ENCODE measurements at regions not wholly inside any gene's neighbourhood (a gene's known extent, or its start where the extent isn't known, plus 50 kb on each side); places are given as distances from the start of the nearest gene placed in this dataset.
"Not testable (repeated sequence)": the region's sequence is repeated elsewhere in the genome, so short reads cannot be mapped to it uniquely, and the experiment has no call there.

DNA sequence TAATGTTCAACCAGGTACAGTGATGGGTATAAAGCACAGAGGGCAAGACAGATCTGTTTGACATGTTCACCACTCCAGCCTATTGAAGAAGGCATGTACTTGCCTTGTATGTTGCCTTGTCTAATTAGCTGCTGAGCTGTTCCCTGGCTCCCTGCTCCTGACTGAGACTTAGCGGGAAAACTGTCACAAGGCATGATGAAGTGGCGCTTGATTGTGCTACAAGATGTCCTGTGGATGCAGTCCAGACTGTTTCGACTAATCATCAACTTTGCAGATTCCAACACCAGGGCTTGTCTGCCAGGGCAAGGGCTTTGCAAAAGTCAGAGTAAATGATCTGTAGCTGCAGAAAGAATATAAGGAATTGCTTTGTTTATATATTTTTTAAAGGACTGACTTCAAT, 136.2 kb upstream of the NRBF2 start:
- no peak for DNase-seq

DNA sequence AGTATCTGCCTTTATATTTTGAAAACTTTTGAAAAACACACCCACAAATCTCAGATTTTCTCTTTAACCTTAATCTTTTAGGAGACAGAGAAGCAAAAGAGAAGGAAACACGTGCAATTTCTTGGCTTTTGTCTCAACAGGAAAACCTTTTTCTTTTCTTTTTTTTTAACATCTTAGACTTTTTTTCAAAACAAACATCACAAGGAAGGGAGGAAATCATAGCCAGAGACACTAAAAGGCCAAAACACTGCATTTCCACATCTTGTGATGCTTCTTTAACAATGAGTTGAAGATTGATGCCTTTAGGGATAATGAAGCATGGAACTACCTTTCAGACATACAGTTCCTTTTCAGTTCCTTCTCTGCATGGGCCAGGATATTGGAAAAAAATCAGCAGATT, 136.6 kb upstream of the NRBF2 start:
- DNase-seq = no peak

DNA sequence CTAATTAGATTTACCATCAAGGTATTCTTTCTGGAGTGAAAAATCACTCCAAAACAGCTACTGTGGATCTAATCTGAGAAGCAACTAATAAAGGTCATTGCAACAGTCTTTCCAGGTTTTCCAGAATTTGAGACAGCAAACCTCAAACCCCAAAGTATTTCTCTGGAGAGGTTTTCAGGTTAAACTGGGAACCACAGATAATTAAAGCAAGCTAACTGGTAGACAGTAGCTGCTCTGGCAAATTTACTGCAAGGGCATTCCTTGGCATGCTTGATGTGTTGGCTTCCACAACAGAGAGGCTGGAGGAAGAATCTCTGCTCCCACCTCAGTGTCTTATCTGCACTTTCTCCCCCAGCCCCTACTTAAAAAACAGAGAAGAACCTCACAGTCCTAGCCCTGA, 140.0 kb upstream of the NRBF2 start:
- DNase-seq = no peak

DNA sequence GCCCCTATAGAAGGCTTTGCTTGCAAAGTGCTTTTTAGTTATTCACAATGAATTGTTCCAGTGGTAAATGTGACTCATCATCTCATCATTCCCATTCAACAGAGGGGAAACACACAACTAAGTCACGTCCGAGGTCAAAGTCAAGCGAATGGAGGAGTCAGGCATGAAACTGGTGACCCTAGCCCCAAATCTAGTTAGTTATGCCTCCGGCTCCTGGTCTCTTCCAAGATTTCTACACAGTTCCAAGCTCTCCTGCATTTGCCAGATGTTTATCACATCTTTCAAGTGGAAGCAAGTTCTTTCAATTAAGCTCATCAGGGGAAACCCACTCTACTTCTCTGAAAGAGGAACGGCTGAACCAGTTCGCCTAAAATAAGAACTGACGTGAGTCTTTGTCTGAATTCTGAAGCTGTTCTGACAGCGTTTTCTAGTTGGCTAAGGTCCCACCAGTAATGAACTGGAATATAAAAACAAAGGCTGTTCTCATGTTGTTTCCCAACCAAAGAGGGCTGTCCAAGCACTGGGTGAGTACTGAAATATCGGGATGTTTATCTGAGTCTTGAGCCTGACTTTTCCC, 140.9 kb upstream of the NRBF2 start:
- peak; percentile 32 for DNase-seq

DNA sequence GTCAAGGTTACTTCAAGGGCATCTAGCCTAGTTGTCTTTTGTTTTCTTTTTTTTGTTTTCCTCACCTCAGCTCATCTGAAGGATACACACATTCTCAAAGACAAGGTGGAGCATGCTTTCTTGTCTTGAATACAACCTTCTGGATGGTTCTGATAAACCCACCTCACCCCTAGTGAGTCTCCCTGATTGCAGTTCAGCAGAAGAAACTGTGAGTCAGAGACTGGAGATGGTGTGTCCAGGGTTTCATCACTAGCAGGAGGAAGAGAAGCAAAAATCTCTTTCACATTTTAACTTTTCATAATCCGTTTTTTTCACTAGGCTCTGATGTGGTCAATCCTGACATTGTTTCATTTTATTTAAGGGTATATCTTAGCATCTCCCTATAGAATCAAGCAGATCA, 143.0 kb upstream of the NRBF2 start:
- no peak for DNase-seq

DNA sequence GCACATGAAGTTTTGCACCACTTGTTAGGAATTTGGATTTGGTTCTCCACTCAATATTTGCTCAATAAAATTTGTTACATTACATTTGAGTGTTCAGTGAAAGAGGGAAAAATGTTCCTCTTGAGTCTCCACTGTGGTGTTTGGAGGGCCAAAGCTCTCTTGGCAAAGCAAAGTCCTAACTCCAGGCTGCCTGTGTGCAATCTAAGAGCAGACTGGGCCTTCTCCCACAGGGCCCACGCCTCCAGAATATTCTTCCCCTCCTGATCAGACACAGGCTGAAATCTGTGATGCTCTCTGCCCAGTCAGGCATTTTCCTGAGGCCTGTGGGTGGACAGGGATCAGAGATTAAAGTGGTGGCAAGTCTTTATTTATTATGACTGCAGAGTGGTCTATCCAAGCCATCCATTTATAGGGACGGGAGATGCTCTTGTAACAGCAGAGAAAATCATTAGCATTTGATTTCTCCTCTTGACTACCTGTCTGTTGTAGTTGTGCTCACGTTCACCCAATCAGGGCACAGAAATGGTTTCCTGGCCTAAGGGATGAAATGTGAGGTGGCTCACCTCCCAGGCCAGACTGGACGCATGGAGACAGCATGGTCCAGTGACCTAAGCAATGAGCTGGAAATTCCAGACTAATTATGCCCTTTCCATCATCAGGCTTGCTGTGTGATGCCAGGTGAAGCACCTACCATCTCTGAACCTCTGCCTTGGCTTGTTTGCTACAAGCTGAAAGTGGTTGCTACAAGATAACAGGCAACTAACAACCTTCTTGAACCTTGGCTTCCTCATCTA, 147.1 kb upstream of the NRBF2 start:
- DNase-seq = no peak

DNA sequence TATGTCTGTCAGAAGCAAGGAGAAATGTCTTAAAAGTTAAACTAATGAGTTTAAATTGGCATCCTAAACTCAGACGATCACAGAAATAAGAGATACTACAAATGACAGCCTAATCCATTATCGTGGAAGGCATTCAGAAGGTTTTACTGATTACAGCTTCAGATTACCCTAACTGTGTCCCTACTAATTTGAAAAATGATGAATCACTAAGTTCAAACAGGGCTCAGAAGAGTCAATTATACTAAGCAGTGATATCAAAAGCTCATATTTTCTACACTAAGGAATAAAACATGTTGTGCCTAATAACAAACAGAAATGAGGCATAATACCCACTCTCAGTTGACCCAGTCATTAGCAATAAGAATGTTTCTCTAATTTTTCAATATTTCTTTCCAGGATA, 152.0 kb upstream of the NRBF2 start:
- DNase-seq = no peak

DNA sequence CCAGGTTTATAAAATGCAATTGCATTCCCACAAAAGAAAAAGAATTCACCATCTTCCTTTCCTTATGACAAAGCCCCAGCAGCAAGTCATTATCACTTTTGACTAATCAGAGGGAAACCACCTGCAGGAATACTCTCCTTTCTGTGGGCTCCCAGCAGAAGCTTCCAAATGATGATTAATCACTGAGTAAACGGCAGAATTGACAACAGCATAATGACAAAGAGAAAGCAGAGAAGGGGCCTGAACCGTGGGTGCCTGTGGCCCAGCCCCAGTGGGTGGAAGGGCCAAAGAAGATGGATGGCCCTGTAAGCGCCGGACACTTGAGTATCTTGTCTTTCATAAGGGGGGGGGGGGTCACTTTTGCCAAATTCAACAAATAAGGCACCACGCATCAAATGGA, 152.4 kb upstream of the NRBF2 start:
- DNase-seq = peak; percentile 52

DNA sequence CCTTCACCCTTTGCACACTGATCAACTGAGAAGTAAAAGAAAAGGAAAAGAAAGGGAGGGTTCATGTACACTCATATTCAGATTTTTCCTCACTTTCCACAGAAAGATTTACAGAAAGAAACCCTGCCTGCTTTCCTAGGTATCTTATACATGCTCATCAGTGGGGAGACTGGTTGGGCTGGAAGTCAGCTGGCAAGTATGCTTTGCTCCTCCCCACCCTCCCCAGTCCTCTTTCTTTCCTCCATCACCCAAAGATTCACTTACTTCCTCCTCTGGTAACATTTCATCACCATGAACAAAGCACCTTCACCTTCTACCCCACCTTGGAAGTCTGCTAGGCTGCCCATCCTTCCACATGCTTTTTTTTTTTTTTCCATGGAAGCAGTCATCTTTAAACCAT, 153.2 kb upstream of the NRBF2 start:
- no peak for DNase-seq

DNA sequence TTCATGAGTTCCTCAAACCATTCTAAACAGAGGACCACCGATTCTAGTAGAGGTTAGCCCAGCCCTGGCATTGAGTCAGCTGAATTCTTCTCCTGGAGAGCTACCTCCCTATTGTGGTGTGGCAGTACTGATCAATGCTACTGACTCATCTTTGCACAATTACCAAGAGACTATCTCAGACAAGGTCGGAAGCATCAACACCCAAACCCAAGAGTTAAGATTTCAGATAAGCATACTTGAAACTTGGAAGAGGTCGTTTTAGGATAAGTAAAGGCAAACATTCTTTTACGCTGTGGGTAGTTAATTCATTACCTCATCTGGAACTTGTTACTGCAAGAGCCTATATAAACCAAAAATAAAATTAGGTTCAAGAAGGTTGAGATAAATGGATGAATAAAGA, 154.6 kb upstream of the NRBF2 start:
- DNase-seq = peak; percentile 15

DNA sequence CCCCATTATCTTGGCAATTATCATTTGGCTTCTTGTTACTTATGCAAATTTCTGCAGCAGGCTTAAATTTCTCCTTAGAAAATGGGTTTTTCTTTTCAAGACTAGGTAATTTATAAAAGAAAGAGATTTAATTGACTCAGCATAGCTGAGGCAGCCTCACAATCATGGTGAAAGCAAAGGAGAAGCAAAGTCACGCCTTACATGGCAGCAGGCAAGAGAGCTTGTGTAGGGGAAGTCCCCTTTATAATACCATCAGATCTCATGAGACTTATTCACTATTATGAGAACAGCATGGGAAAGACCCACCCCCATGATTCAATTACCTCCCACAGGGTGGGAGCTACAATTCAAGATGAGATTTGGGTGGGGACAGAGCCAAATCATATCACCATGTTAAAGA, 158.3 kb upstream of the NRBF2 start:
- DNase-seq = not testable (repeated sequence)

DNA sequence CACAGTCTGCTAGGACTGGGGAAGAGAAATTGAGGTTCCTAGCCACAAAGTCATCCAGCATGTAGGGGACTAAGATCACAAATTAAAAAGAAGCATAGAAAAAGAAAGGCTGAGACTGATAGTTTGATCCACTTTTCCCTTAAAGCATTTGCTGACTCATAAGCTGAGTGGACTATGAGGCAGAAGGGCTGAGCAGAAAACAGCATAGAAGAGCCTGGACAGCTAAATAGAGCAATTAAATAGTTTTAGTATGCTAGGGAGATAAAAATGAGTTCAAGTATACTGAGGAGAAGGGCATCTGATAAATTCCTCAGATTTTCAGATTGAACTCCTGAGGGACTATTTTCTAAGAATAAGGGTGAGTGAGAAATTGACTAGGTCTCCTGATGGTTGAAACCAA, 155.9 kb upstream of the EGR2 start:
- no peak for DNase-seq

DNA sequence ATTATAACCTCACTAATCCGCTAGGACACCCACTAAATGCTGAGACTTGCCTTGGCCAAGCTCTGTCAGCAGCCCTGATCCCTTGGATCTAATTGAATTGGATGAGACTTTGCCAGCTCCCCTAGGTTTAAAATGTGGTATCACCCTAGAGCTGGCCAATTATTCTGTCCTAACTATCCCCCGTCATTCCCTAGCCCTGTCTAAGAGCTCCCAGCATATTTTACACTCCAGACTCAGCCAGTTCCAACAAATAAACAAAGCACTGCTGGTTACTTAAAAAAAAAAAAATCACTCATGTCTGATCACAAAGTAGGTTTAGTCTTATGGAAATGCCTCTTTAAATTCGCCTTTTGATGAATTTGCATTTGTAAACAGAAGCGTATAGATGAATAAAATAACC, 147.9 kb upstream of the EGR2 start:
- DNase-seq = no peak

DNA sequence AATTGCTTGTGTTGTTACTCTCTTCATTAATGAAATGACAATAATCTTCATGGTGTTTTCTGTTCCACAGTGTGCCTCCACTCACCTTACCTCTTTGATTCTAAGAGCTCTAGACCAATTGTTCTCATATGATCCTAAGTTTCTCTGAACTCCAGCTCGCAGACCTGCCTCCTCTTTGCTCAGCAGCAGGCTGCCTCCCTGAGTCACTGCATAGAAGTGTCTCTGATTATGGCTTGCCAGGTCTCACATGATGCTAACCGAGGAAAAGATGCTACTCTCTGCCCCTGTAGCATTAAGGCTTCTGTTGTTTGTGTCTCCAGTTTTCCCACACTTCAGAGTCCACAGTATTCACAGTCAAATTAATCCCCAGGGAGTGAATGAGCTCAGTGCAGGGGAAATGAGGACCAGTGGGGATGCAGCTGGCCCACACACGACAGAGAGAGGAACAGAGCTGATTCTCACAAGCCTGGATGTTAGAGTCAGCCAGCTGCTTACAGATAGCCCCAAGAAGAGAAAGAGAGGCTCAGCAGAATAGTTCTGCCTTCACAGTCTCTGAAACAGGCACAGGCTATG, 145.9 kb upstream of the EGR2 start:
- DNase-seq = no peak

DNA sequence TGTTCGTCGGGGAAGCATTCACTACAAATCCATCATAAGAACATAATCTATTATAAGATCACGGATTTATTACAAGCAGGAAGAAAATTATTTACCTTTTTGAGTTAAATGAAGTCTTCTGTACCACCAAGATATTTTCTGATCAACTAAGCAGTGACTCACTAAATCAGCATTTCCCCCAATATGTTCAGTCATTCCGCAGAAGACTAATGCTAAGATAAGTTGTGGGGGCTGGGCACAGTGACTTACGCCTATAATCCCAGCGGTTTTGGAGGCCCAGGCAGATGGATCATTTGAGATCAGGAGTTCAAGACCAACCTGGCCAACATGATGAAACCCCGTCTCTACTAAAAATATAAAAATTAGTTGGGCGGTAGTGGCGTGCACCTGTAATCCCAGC, 144.2 kb upstream of the EGR2 start:
- DNase-seq = no peak

DNA sequence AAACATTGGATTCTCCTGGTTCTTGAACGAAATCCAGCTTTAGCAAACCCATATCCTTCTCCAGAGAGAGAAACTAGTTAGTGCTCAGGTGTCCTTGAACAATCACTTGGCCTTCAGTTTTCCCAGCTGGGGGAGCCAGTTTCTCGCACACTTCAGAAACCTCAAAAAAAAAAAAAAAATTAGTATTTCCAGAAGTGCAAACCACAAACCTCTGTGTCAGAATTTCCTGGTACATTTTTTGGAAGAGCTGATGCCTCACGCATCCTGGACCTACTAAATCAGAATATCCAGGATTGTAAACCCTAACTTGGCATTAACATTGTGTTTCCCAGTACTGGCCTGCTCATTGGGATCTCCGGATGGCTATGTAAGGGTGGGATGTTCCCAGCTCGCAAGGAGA, 143.4 kb upstream of the EGR2 start:
- DNase-seq = no peak

DNA sequence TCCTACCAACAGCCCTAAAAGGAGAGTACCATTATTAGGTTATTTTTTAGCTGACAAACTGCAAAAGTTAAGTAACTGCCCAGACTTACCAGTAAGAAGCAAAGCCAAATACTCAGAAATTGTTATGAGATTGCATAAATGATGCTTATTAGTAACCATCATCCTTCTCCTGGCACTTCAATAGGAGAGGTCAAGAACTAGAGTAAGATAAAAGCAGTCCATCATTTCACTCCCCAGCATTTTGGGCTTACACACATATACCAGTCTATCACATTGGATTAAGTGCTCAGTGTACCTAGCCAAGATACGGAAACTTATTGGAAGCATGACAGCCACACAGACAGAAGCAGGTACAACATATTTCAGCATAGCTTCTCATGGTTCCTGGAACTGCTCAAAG, 142.8 kb upstream of the EGR2 start:
- DNase-seq = no peak

DNA sequence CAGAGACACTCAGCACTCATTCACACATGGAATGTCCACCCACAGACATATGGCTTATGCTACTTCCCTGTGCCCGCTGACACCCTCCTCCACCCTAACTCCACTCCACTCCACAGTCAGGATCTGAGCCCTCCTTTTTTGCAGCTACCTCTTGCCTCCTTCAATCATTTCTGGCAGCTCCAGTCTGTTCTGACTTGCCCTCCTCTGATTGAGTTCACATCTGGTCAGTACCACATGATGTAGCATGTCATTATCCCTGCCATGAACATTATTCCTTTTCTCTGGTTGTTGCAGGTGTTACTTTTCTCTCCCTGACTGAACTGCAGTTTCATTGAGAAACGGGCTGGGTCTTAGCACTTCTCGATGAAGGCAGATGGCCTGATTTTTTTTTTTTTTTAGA, 130.1 kb upstream of the EGR2 start:
- DNase-seq = no peak

DNA sequence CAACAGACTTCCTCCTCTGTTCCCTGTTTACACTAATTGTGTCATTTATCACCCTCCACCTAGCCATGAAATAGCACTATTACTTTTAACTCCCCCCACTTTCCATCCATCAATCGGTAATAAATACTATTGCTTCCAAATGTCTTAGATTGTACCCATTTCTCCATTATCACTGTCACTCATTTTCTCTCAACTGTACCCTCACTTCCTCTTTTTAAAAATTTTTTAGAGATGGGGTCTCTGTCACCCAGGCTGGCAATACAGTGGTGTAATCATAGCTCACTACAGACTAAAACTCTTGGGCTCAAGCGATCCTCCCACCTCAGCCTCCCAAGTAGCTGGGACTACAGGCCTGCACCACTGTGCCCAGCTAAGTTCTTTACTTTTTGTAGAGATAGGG, 123.5 kb upstream of the EGR2 start:
- DNase-seq = no peak

DNA sequence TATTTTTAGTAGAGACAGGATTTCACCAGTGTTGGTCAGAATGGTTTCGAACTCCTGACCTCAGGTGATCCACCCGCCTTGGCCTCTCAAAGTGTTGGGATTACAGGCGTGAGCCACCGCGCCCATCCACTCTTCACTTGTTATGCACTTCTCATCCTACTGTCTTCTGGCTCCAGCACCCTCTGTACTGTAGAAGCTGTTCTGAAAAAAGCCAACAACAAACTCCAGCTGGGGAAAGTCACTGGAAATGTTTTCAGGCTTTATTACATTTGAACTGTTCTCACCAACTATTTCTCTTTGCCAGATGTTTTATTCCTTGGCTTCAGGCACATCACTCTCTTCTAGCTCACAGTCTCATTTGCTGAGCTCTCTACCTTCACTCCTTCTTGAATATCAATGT, 122.5 kb upstream of the EGR2 start:
- no peak for DNase-seq

DNA sequence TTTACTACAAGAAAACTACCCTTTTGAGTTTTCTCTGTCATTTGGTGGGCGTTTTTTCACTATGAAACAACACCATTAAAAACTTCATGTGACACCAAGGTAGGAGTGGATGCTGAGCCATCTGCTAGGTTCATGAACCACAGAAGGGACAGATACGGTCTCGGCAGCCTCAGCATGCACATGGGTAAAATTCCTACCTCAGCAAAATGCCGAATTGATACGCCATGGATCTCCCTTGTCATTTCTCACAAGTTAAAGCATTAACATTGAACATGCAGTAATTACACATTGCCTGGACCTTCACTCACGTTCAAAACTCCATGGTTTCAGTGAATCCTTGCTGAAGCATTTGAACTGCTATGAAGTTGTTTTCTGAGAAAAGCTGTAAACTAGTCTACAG, 121.5 kb upstream of the EGR2 start:
- DNase-seq = no peak

DNA sequence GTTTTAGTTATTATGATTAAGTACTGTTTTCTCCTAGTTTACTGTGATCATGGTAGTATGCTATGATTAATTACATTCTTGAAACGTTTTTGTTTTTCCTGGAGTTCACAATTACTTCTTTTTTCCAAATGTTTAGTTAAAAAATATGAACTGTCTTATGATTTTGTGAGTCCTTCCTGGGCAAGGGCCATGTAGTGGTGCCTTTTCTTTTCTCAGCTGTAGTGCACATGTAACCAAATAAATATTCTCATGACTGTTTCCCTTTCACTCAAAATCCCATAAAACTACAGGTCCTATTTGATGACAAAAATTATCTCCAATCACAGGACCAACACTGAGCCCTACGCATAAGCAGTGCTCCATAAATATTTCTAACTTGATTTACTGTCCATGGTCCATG, 118.9 kb upstream of the EGR2 start:
- DNase-seq = no peak

DNA sequence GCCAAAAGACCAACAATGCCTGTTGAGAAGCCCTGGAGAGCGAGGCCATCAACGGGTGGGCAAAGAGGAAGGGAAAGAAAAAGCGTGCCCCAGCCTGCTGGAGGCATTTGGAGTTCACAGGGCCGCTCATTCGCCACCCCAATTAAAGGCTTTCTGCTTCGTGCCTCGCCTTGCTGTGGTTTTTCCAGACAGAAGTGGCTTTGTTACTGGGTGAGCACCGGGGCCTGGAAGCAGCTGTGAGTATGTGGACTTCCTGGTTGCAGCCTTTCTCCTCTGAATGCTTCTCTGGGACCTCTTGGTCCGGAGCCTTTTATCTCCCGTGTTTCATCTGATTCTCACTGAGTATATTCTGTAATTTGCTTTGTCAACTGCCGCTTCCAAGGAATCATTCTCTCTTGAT, 118.1 kb upstream of the EGR2 start:
- peak; percentile 5 for DNase-seq

DNA sequence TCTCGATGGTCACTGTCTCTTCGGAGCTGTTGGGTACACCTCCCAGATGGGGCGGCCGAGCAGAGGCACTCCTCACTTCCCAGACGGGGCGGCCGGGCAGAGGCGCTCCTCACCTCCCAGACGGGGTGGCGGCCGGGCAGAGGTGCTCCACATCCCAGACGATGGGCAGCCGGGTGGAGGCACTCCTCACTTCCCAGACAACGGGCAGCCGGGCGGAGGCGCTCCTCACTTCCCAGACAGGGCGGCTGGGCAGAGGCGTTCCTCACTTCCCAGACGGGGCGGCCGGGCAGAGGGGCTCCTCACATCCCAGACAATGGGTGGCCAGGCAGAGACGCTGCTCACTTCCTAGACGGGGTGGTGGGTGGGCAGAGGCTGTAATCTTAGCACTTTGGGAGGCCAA, 112.6 kb upstream of the EGR2 start:
- DNase-seq = not testable (repeated sequence)

DNA sequence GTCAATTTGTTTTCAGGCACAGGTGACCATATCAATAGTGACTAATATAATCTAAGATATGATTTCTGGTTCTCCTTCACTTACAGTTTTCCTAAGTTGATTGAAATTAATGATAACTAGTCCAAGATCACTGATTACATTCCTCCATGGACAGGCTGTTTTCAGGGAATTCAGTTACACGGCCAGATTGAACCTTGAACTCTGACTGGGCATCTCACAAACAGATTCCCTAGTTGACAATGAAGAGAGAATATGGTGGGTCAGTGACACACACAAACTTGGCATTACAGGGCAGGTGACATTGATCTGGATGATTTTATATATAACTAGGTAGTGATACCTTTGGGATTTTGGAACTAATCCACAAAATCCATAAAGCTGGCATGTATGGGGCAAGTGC, 110.2 kb upstream of the EGR2 start:
- DNase-seq = no peak
